ENCODE measurements at regions not wholly inside any gene's neighbourhood (a gene's known extent, or its start where the extent isn't known, plus 50 kb on each side); places are given as distances from the start of the nearest gene placed in this dataset.

GRCh38 chr6:155770856-155771255, 315.2 kb upstream of the NOX3 start:
- Histone ChIP-seq H4K5ac (ENCODE audit: low read depth, low read length) (no peak overlapping the region), H3K79me1 (ENCODE audit: low read depth in 1 of 2, low read length in 2 of 2) (no peaks in the 10 kb centered on the region), H2AK5ac (ENCODE audit: low read depth, low read length) (no peak overlapping the region), H3K56ac (ENCODE audit: extremely low read depth, insufficient read depth, low read length) (no peak overlapping the region), H2AFZ (replicated peaks; ENCODE audit: low read length, poor library complexity) (no peak overlapping the region), H3K23ac (ENCODE audit: low read depth, low read length) (no peak overlapping the region), H2BK15ac (ENCODE audit: low read depth, low read length) (no peak overlapping the region), H3K27me3 (ENCODE audit: control insufficient read depth, insufficient read depth, low read length) (no peaks in the 10 kb centered on the region), H3K27ac (ENCODE audit: insufficient read depth, low read length) (no peak overlapping the region), H3K9me3 (ENCODE audit: control insufficient read depth, insufficient read depth, low read length) (peaks cover 3% of the 10 kb centered on the region; the same call in 1 of the 2 replicates), H2AK9ac (replicated peaks; ENCODE audit: low read depth, low read length, poor library complexity) (no peak overlapping the region), H3K4ac (ENCODE audit: low read depth, low read length) (no peak overlapping the region), H4K8ac (ENCODE audit: low read depth in 2 of 2, low read length in 2 of 2) (no peak overlapping the region), H3K4me1 (ENCODE audit: control insufficient read depth, insufficient read depth, low read length) (peaks cover 5% of the 10 kb centered on the region), H3K36me3 (ENCODE audit: control insufficient read depth, insufficient read depth, low read length) (no peaks in the 10 kb centered on the region), H4K91ac (ENCODE audit: insufficient read depth, low read depth, low read length) (no peak overlapping the region), H2BK5ac (ENCODE audit: low read depth, low read length, poor library complexity, severe bottlenecking) (no peak overlapping the region), H3K9me1 (ENCODE audit: insufficient read depth, low read length) (no peaks in the 10 kb centered on the region), H2BK120ac (ENCODE audit: low read depth, low read length) (no peak overlapping the region), H2BK20ac (ENCODE audit: low read depth, low read length) (no peak overlapping the region), H3K14ac (replicated peaks; ENCODE audit: low read depth, low read length) (no peak overlapping the region), H3K4me3 (ENCODE audit: insufficient read depth, low read depth, low read length) (no peak overlapping the region), H3K4me2 (ENCODE audit: low read depth, low read length) (no peak overlapping the region), H3K18ac (ENCODE audit: low read depth, low read length) (no peak overlapping the region), H3K9ac (ENCODE audit: low read depth, low read length) (no peak overlapping the region), H4K20me1 (ENCODE audit: insufficient read depth, low read length) (no peaks in the 10 kb centered on the region)
- in situ Hi-C loops (cut with MboI; ENCODE audit: low sequenced_read_pairs), result loop anchor here (25.0 kb wide), 1 partner anchor 434 kb away; no protein-coding TSS in a partner anchor
- CTCF ChIA-PET, result no interaction called here
- dilution Hi-C loops (cut with HindIII; ENCODE audit: low sequenced_read_pairs, unreplicated experiment), result no loop called here
- TF ChIP-seq RAD21 (IDR thresholded peaks at IDR 0.05; ENCODE audit: low read length) (no peak), CHD1 (IDR thresholded peaks at IDR 0.05; ENCODE audit: low read depth, low read length) (no peak), RFX5 (IDR thresholded peaks at IDR 0.05; ENCODE audit: low read depth, low read length) (no peak), BHLHE40 (IDR thresholded peaks at IDR 0.05; ENCODE audit: low read depth, low read length) (no peak), FOS (IDR thresholded peaks at IDR 0.05; ENCODE audit: low read depth, low read length) (no peak), MAZ (IDR thresholded peaks at IDR 0.05; ENCODE audit: borderline replicate concordance, low read depth, low read length) (no peak), MAFK (IDR thresholded peaks at IDR 0.05; ENCODE audit: low read depth, low read length) (no peak), ELK1 (IDR thresholded peaks at IDR 0.05; ENCODE audit: borderline replicate concordance, low read depth, low read length) (no peak), MXI1 (IDR thresholded peaks at IDR 0.05; ENCODE audit: borderline replicate concordance, low read depth, low read length) (no peak), POLR2A (IDR thresholded peaks at IDR 0.05; ENCODE audit: low read depth, low read length) (no peak), NFE2L2 (IDR thresholded peaks at IDR 0.05; ENCODE audit: low read depth, low read length) (no peak), RCOR1 (IDR thresholded peaks at IDR 0.05; ENCODE audit: insufficient replicate concordance, low read length) (no peak), SMC3 (IDR thresholded peaks at IDR 0.05; ENCODE audit: low read depth, low read length) (no peak), USF2 (IDR thresholded peaks at IDR 0.05; ENCODE audit: low read depth, low read length) (no peak), CTCF (conservative IDR thresholded peaks at IDR 0.05; ENCODE audit: low read depth, low read length) (no peak), CEBPB (IDR thresholded peaks at IDR 0.05; ENCODE audit: low read depth, low read length) (no peak)
- ATAC-seq (ENCODE audit: low read depth), result no peak
- POLR2A ChIA-PET (ENCODE audit: unreplicated experiment), result no interaction called here
- BruUV-seq (replicated peaks), result no TSS peak
- DNase-seq, result no peak
- intact Hi-C loops (cut with micrococcal nuclease), result no loop called here
